CD4-positive, alpha-beta T cell treated with Interferon gamma for 1 hour (primary cell): ENCODE measurements at regions not wholly inside any gene's neighbourhood (a gene's known extent, or its start where the extent isn't known, plus 50 kb on each side); places are given as distances from the start of the nearest gene placed in this dataset.
"Not testable (repeated sequence)": the region's sequence is repeated elsewhere in the genome, so short reads cannot be mapped to it uniquely, and the experiment has no call there.

Experiments
- DNase-seq: peaks from one replicate; pipeline ENCODE4 v3.0.0-alpha.2; 2020

GRCh38 chr6:44036699-44037101 is 90.6 kb downstream of the MRPL14 start:
- no peak for DNase-seq

DNA sequence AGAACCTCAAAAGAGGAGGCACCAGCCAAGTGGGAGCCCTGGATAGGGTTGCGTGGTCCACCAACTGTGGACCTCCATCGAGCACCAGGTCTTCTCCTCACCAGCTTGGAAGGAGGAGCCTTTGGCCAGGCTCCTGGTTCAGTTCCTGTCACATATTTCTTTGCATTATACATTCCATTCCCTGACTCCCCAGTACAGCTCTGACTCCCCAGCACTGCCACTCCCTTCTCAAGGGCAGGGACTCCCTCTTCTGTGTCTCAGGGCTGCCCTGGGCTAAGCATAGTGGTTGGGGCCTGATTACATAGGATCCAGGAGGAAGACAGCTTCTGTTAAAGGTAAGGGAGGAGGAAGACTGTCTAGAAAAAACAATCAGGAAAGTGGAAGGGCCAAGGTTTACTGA is 91.1 kb downstream of the MRPL14 start:
- DNase-seq = no peak

- DNase-seq = no peak
These were observed 91.6 kb downstream of the MRPL14 start for GRCh38 chr6:44035621-44036020.

DNA sequence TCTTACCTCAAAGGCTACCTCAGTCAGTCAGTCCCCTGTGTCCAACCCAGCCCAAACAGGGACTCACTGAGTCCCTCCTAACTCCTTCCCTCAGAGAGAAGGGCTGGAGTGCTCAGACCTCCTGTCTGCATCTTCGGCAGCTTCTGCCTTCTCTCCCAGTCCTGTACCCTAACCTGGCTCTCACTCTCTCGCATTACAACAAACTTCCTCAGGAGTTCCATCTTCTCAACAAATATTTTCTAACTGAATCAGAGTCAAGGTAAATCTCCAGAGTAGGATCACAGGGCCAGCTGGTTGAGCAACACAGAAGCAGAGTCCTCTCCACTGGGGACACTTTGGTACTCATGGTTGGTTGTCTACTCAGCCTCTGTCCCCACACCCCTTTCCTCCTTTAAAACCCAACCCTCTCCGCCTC is 92.3 kb downstream of the MRPL14 start:
- no peak for DNase-seq

GRCh38 chr6:44034391-44034861 is 92.8 kb downstream of the MRPL14 start:
- no peak for DNase-seq

- no peak for DNase-seq
These were observed 96.3 kb downstream of the MRPL14 start for GRCh38 chr6:44030812-44031454.

- DNase-seq = no peak
These were observed 97.6 kb downstream of the MRPL14 start for GRCh38 chr6:44029444-44030185.

DNA sequence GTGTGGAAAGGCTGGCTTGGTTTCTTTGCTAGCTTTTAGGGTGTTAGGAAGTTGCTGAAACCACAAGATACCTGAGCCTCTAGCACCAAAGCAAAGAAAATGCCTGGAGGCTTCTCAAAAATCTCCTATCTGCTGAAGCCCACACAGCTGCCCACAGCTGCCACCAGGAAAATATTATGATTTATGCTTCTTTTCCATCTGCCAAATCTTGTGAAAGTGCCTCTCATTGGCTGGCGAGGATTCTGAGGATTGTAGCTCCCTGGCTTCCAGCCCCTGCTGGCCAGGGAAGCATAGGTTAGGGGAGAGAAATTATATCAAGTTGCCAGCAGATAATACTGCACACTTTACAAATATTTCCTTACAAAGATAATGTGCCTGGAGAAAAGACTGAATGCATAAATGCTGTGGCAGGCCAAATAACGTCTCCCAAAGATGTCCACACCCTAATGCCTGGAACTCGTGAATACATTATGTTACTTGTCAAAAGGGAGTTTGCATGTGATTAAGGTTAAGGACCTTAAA is 98.4 kb downstream of the MRPL14 start:
- DNase-seq = no peak

- DNase-seq = no peak
These were observed 102.0 kb downstream of the MRPL14 start for GRCh38 chr6:44025226-44025625.

- DNase-seq = no peak
These were observed 102.6 kb downstream of the MRPL14 start for GRCh38 chr6:44024574-44025219.

GRCh38 chr6:44023586-44024454 is 103.4 kb downstream of the MRPL14 start:
- no peak for DNase-seq

DNA sequence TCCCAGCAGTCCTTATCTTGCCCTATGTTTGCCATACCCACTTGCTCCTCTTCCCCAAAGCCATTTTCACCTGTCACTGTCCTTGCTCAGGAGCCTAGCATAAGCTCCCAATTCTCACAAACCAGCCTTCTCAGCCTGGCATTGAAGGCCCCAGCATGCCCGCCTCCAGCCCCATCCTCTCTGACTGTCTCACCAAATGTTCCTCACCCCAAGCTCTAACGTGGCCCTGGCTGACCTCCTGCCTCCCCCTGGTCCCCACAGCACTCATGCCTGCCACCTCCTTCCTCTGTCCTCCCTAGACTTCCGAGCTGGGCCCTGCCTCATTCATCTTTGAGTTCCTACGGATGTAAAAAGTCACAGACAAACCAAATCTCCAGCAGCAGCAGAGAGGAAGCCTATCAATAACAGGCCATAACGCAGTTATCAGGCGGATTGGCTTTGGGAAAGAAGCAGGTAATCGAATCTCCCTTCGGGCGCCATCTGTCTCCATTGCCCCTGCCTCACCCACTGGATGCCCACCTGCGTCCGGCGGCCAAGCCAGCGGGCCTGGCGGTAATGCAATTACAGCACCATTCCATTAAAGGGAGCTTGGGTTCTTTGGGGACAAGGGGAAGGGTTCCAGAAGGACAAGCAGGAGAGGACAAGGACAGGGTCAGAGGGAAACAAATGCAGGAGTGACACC is 104.4 kb downstream of the MRPL14 start:
- DNase-seq = no peak

DNA sequence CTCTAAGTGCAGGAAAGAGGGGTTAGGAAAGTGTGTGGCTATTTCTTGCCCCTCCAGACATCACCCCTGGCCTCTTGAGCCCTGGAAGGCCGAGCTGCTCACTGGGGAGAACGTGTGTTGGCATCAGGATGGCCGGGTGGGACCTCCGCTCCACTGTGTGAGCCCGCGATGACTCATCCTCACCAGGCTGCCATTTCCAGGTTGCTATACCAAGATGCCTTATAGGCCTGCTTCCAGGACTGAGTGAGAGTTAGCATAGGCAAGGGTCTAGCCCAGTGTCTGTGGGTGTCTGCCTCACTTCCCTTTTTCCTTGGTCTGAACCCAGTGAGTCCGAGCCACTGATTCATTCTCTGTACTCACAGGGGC is 105.0 kb downstream of the MRPL14 start:
- no peak for DNase-seq

- DNase-seq = no peak
These were observed 105.5 kb downstream of the MRPL14 start for GRCh38 chr6:44021589-44022295.

GRCh38 chr6:44020664-44021425 is 106.4 kb downstream of the MRPL14 start:
- no peak for DNase-seq

DNA sequence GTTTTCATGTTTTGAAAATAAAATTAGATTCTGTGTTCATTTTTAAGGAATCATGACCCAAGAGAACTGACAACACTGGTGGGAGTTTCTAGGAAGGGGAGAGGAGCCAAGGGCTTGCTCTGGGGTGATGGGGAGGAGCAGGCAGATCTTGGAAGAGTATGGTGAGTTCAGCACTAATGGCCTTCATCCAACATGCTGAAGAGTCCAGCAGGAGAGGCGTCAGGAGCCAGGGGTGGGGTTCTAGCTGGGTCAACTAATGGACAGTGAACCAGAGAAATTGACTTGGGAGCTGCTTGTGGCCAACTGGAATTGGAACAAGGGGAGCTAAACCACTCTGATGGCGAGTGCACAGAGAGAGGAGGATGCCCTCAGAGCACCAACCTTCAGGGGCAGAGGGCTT is 107.1 kb downstream of the MRPL14 start:
- no peak for DNase-seq

- DNase-seq = not testable (repeated sequence)
These were observed 109.9 kb downstream of the MRPL14 start for GRCh38 chr6:44017307-44017706.

DNA sequence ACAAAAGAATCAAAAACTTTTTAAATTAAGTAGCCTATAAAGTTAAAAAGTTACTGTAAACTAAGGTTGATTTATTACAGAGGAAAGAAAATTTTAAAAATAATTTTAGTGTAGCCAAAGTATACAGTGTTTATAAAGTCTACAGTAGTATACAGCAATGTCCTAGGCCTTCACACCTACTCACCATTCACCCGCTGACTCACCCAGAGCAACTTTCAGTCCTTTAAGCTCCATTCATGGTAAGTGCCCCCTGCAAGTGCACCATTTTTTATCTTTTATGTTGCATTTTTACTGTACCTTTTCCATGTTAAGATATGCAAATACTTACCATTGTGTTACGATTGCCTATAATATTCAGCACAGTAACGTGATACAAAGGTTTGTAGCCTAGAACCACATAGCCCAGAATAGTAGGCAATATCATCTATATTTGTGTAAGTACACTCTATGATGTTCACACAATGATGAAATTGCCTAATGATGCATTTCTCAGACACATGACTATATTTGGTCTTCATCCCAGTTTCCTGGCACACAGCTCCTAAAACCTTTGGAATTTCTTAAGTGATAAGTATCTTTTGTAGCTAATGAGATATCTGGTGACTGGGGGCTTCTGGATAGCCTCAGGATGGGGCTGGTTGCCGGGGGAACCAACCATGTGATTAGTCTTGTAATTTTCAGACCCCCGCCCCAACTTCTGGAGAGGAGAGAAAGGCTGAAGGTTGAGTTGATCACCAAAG is 111.0 kb downstream of the MRPL14 start:
- no peak for DNase-seq

DNA sequence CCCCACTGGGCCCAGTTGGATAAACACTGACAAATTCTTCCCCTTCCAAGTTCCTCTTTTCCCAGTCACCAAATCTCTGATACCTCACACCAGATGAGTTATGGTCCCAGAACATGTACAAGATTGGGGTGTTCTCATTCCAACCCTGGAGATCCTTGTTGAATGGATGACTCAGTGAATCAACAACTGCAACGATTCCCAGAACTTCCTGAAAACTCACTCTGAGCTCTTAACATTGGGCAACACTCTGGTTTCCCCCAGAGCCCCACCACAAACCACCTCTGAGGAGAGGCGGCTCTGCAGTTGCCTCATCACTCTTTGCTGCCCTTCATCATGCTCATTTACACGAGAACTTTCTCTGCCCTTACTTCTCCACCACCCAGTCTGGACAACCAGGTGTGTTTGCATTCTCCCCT is 115.2 kb downstream of the MRPL14 start:
- DNase-seq = peak; percentile 58

DNA sequence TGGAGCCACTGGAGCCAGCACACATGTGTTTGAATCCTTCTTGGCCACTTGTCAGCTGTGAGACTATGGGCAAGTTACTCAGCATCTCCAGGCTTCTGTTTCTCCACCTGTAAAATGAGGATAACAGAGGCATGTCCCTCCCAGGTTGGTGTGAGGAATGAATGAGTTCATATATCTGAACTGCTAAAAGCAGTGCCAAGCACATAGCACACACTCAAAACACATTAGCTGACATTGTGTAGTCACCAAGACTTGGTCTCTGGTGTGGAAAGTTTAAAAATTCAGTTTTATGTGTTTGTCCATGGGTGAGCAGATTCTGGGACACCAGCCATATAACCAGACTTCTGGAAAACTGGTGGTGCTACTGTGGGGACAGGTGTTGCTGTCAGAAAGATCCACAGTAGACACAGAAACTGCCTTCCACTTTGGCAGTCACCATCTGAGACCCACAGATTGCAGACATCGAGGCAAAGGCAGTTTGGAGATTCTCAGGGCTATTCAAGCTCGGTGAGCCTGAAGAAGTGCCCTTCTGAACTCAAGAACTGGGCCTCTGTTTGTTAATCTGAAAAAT is 115.8 kb downstream of the MRPL14 start:
- no peak for DNase-seq
